ENCODE measurements at regions not wholly inside any gene's neighbourhood (a gene's known extent, or its start where the extent isn't known, plus 50 kb on each side); places are given as distances from the start of the nearest gene placed in this dataset.

DNA sequence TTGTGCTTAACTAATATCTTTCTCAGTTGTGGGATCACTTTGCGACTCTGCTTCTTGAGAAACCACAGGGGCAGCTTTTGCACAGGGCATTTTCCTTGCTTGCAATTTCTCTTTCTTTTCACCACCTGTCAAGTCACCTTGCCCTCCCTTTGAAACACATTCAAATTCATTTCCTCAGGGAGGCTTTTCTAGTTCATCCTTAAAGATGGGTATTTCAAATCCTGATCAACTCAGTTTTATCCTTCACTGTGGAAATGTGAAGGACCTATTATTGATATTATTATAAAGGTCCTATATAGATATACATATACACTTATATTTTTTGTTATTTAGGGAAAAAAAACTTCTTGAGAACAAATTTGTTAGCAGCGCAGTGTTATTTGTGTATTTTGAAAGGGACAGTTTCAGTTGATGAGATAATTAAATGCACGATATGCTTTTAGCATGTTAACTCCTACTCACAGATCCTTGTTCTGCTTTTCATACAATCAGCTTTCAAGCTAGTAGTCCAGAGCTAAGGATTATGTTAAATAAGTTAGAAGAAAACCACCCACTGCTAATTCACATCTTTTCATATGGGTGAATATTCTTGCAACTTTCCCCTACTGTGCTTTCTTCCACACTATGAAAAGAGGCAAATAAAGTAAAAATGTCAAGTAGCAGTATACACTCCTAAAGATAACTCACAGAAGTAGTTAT, 501.4 kb upstream of the RGS6 start:
- Histone ChIP-seq H3K79me2 (ENCODE audit: control insufficient read depth, insufficient read depth, low read length) (no peaks in the 10 kb centered on the region), H2AFZ (ENCODE audit: low read depth, low read length) (no peak overlapping the region), H3K27ac (ENCODE audit: insufficient read depth, low read depth, low read length) (no peak overlapping the region), H4K20me1 (replicated peaks; ENCODE audit: control insufficient read depth, extremely low read depth, insufficient read depth, low read length) (no peaks in the 10 kb centered on the region), H3K4me1 (ENCODE audit: control insufficient read depth, extremely low read depth, insufficient read depth, low read length) (no peaks in the 10 kb centered on the region), H3K36me3 (ENCODE audit: control insufficient read depth in 2 of 2, extremely low read depth in 1 of 2, insufficient read depth in 2 of 2, low read length in 2 of 2) (no peaks in the 10 kb centered on the region), H3K9ac (replicated peaks; ENCODE audit: extremely low read depth, insufficient read depth, low read length) (no peak overlapping the region), H3K27me3 (ENCODE audit: control insufficient read depth in 2 of 2, insufficient read depth in 2 of 2, low read length in 2 of 2) (no peaks in the 10 kb centered on the region), H3K9me3 (replicated peaks; ENCODE audit: control insufficient read depth, insufficient read depth, low read length) (no peaks in the 10 kb centered on the region), H3K4me3 (replicated peaks in 1 of 3; ENCODE audit: insufficient read depth in 1 of 3, low read depth in 1 of 3, low read length in 3 of 3) (no peak overlapping the region), H3K9me1 (replicated peaks; ENCODE audit: control insufficient read depth, extremely low read depth, insufficient read depth, low read length) (no peaks in the 10 kb centered on the region), H3K4me2 (ENCODE audit: insufficient read depth, low read length) (no peak overlapping the region)
- FAIRE-seq, result no peak
- CTCF ChIA-PET, result interaction anchor here (1.0 to 2.0 kb wide), 6 partner anchors 9 to 425 kb away, joined by 3 to 8 read pairs (median 3); no protein-coding TSS in a partner anchor
- no peak for DNase-seq (ENCODE audit: low read depth, low spot score)
- POLR2A ChIA-PET, result no interaction called here
- TF ChIP-seq POLR2AphosphoS5 (IDR thresholded peaks at IDR 0.05; ENCODE audit: insufficient read depth, low read depth, low read length) (no peak), FOS (IDR thresholded peaks at IDR 0.05; ENCODE audit: borderline replicate concordance, insufficient read depth, low read length) (no peak), EZH2 (IDR thresholded peaks at IDR 0.05; ENCODE audit: borderline replicate concordance, low read depth, low read length, severe bottlenecking) (no peak), MYC (IDR thresholded peaks at IDR 0.05; ENCODE audit: low read depth, low read length) (no peak), JUN (IDR thresholded peaks at IDR 0.05; ENCODE audit: borderline replicate concordance, insufficient read depth, insufficient read length, low read depth) (no peak), GATA2 (IDR thresholded peaks at IDR 0.05; ENCODE audit: insufficient read depth, insufficient read length, low read depth, low read length) (no peak), POLR2A (IDR thresholded peaks at IDR 0.05; ENCODE audit: low read depth, low read length) (no peak)
- TF ChIP-seq, protein P1, sequence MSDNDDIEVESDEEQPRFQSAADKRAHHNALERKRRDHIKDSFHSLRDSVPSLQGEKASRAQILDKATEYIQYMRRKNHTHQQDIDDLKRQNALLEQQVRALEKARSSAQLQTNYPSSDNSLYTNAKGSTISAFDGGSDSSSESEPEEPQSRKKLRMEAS (IDR thresholded peaks at IDR 0.05; ENCODE audit: insufficient read depth, insufficient read length), result no peak
- TF ChIP-seq, protein P2, sequence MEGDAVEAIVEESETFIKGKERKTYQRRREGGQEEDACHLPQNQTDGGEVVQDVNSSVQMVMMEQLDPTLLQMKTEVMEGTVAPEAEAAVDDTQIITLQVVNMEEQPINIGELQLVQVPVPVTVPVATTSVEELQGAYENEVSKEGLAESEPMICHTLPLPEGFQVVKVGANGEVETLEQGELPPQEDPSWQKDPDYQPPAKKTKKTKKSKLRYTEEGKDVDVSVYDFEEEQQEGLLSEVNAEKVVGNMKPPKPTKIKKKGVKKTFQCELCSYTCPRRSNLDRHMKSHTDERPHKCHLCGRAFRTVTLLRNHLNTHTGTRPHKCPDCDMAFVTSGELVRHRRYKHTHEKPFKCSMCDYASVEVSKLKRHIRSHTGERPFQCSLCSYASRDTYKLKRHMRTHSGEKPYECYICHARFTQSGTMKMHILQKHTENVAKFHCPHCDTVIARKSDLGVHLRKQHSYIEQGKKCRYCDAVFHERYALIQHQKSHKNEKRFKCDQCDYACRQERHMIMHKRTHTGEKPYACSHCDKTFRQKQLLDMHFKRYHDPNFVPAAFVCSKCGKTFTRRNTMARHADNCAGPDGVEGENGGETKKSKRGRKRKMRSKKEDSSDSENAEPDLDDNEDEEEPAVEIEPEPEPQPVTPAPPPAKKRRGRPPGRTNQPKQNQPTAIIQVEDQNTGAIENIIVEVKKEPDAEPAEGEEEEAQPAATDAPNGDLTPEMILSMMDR (IDR thresholded peaks at IDR 0.05; ENCODE audit: extremely low read depth in 1 of 2, insufficient read depth in 1 of 2, low read depth in 1 of 2, low read length in 2 of 2), result no peak
- intact Hi-C loops (cut with micrococcal nuclease), result no loop called here
- dilution Hi-C loops (cut with MboI; ENCODE audit: extremely low pct_ligation_motif_present, low sequenced_read_pairs), result no loop called here
- no TSS peak for BruUV-seq (replicated peaks)
